Middle frontal gyrus (tissue), 1 donor: ENCODE measurements at regions not wholly inside any gene's neighbourhood (a gene's known extent, or its start where the extent isn't known, plus 50 kb on each side); places are given as distances from the start of the nearest gene placed in this dataset.
"Not testable (repeated sequence)": the region's sequence is repeated elsewhere in the genome, so short reads cannot be mapped to it uniquely, and the experiment has no call there.

Experiments
- DNase-seq: peaks from one replicate; pipeline ENCODE4 v3.0.0-alpha.2; 2015; ENCODE audit warnings: low spot score; ENCODE audit errors: extremely low spot score

DNA sequence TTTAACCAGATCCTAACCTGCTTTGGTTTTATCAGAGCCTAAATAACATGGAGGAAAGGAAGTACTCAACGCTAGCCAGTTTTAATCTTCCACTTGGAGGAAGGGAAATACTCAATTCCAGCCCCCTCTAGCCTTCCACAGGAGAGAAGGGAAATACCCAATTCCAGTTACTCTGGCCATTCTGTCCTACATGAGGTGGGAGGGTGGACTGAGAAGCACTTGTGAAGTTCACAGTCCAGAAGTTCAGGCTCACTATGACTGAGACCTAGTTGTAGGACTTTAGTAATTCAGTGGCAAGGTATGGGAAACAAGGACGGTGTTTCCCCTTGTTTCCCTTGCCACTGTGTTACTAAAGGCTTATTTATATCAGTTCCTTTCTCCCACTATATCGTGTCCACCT lies 672.0 kb downstream of the RFPL4B start:
- no peak for DNase-seq

DNA sequence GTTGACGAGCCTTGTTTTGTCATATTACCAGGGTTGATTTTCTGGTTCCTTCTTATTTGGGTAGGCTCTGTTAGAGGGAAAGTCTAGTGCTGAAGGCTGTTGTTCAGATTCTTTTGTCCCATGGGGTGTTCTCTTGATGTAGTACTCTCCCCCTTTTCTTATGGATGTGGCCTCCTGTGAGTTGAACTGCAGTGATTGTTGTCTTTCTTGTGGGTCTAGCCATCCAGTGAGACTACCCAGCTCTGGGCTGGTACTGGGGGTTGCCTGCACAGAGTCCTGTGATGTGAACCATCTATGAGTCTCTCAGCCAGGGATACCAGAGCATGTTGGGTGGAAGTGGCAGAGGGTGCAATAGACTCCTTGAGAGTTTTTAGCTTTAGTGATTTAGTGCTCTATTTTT lies 680.6 kb downstream of the RFPL4B start:
- no peak for DNase-seq

DNA sequence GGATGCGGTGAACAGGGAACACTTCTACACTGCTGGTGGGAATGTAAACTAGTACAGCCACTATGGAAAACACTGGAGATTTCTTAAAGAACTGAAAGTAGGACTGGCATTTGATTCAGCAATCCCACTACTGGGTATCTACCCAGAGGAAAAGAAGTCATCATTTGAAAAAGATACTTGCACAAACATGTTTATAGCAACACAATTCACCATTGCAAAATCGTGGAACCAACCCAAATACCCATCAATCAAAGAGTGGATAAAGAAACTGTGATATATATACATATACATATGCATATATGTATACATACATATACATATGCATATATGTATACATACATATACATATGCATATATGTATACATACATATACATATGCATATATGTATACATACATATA lies 682.0 kb downstream of the RFPL4B start:
- DNase-seq = not testable (repeated sequence)

DNA sequence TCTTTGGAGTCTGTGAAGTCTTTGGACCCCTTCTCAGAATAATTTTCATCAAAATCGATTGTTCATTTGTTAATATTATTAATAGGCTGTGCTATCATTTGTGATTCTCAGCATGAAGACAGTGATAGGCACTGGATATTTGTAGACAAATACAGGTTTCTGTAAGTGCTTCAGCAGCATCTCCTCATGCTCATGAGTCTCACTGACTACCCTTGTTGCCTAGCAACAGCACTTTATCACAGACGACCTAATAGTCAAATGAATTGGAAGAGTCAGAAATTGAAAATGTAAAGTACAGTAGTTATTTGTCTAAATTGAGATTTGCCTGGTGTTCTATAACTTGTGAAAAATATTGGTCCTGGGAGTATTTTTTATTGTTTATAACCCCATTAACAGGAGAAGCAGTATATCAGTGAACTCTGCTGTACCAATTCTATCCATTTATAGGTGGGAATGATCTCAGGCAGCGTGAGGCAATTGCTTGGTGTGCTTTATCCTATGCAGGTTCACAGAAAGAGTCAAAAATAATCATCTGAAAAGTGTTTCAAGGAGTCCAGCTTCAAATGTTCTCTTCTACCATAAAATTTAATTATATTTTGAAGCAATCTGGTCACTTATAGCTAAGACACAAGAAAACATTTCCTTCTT lies 684.6 kb downstream of the RFPL4B start:
- DNase-seq = no peak

DNA sequence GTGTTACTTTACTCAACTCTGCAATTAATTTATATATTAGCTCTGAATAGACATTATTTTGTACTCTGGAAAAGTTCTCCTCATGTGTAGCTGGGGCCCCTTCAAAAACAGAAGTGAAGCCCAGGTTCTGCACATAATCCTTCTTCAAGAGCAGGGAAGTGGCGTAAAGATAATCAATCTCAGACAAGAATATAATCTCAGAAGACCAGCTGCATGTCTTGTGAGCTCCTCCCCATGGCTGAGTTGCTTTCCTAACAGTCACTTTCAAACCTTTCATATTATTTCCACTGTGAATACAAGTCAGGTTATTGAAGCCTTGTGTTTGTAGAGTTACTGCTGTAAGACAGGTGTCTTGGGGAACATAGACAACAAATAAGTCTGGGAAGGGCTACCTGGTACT lies 691.9 kb downstream of the RFPL4B start:
- no peak for DNase-seq

DNA sequence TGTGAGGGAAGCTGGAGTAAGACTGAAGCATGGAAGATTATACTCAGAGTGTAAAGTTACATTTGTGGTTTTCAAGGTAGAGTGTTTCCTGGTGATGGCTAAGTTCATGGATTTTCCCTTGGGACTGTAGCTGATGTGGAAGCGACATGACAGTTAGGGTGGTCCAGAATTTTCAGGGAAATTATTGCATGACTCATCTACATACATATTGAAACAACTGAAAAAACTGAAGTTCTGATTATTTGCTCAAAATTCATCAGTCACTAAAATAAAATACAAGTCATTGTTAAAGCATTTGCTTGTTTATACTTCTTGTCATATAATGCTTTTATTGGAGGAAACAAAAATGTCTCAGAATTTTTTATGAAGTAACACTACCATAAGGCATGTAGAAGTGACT lies 700.0 kb downstream of the RFPL4B start:
- DNase-seq = no peak

DNA sequence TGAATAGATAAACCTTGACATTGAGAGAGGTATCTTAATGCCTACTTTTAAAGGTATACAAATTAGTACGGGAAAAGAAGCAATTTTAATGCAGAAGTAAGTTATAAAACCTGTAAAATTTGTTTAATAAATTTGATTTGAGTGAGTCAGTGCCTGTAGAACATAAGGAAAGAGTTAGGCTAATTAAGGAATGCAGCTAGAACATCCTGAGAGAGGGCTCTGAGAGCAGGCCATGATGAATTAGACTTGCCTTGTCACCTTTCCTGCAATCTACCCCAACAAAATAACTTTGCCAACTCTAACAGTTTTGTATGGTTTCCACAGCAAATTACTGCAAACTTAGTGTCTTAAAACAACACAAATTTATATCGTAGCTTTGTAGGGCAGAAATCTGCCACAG lies 700.8 kb downstream of the RFPL4B start:
- no peak for DNase-seq

DNA sequence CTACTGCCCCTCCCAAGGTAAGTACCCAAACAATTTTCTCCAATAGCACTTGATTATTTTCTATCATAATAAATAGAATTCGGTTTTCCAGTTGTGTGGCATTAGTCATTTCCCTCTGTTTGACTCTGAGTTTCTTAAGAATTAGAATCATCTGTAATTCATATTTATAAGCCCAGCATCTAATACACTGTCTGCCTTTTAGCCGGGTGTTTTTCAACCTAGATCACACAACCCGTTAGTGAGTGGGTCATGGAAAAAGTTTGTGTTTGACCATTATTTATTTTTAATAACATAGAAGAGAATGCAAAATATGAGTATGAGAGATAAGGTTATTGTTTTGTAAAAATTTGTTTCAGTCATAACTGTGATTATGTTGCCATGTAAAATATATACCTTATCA lies 701.6 kb downstream of the RFPL4B start:
- no peak for DNase-seq

DNA sequence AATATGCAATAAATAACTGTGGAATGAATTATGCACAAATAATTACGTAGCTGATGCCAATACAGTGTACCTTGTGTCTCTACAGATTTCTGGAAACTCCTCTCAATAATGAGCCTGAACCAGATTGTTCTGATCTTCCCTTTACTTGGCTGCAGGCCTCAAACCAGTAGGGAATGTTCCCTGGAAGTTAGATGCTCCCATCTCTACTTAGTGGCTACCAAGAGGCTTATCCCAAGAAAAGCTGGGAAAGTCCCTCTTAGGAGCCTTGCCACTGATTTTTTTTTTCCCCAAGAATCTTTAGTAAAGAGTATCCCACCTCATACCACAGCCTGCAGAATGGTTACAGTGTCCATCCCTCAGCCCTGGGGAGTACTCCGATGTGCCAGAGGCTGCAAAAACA lies 702.1 kb downstream of the RFPL4B start:
- no peak for DNase-seq

DNA sequence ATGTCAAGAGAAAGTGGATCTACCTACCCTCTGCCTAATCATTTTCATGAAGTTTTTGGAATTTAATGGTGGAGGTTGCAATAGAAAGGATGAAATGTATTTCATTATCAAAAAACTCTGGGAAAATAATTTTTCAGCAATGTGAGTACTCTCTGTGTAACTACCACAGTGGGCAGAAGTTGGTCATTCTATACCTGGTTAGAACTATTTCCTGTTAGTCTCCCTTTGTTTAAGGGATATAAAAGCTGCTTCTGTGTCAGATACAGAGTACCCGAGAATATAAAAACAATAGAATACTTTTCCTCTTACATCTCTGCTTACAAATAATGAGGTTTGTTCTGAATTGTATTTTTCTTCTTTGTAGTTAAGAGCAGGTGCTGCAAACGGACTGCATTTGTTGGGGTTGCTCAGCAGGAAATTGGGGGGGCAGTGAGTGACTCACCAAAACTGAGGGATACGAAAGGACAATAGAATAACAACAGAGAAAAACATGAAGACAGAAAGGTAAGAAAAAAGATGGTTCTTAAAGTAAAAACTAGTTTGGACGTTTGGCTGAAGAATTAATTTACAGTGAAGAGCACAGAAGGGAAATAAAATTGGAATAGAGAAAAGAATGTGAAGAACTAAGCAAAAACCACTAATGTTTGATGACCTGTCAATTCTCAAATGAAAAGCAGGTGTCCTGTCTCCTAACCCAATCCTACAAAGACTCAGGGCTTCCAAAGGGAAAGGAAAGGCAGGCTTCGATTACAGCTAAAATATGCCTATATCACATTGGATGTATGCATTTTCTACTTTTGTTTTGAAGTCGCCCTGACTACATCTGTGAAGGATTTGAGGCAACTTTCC lies 703.1 kb downstream of the RFPL4B start:
- no peak for DNase-seq

DNA sequence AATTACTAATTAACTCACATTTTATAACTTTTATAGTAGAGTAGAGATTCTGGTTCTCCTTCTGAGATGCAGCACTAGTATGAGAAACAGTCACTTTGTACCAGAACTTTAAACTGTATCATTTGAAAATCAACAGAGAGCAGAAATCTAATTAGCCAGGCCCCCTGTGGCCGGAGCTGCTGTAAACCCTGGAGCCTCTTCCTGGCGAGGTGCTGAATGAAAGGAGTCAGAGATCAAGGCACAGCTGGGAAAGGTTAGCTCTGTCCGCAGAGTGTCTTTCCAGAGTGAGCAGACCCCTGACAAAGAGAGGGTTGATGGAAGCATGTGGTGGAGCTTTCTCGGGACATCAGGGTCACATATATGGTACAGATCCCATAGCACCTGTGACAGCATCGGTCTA lies 703.8 kb downstream of the RFPL4B start:
- DNase-seq = no peak

DNA sequence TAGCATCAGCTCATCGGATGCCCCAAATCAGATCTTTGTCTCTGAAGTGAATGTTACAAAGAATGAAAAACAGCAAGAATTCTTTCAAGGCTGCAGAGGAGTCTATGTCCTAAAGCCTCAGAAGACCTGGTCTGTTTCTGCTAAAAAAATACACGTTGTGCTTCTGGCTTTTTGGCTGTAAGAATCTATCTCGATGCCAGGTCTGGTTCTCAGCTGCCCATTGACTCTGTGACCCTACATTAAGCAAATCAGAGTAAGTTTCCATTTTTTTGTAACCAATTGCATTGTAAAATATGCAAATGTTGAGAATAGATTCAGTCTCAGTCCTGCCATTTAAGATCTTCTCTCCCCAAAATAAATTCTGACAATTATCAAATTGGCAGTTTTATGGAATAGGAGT lies 705.4 kb downstream of the RFPL4B start:
- DNase-seq = no peak

DNA sequence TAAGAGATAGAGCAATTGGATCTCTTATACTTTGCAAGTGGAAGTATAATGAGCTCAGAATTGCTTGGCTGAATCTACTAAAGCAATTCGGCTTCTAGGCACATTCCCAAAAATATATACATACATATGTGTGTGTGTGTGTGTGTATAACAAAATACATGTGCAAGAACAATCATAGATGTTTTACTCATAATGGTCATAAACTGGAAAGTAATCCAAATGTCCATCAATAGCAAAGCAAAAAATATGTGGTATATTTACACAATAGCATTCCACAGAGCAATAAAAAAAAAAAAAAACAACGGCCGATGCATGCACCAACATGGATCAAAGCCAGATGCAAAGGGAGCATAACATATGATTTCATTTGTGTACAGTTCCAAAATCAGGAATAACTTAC lies 707.9 kb downstream of the RFPL4B start:
- DNase-seq = no peak

DNA sequence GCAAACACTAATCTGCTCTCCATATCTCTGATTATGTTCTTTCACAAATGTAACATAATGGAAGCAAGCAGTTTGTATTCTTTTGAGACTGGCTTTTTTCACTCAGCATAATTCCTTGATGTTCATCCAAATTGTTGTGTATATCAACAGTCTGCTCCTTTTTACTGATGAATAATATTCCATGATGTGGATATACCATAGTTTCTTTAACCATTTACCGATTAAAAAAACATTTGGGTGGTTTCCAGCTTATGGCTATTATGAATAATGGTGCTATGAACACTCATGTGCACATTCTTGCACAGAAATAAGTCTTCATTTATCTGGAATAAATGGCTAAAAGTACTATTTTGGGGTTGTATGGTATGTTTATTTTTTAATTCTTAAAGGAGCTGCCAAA lies 708.9 kb downstream of the RFPL4B start:
- DNase-seq = no peak

DNA sequence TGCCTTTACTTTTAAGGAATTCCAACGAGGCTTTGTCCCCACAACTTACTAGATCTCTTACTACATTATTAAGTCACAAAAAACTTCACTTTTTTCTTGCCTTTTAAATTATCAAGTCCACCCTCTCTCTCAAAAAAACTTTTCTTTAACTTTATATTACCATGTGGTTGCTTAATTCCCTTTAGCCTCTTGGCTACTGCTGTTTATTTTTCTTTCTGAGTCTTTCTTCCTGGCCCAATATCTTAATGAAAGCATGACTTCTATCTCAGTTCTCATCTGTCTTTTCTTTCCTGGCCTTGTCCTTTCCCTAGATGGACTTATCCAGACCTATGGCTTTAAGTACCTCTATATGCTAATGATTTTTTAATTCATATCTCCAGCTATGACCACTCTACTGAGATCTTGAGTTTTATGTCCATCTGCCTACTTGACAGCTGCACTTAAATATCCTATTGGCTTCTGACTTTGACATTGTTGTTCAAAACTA lies 710.5 kb downstream of the RFPL4B start:
- no peak for DNase-seq

DNA sequence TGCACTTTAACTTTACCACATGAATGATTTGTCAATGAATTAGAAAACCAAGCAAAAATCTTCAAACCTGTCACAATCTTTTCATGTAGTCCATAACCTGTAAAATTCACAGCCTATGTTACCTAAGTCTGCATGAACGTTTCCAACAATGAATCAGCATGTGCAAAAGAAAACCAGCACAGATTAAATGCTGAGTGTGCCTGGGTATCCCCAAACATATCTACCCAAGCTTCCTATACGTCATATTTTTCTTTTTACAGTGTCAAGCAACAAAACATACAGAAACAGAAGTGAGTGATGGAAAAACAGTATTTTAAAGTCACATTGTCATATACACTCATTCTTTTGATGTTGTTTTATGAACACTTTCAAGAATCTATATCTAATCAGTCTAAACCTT lies 713.5 kb downstream of the RFPL4B start:
- no peak for DNase-seq

DNA sequence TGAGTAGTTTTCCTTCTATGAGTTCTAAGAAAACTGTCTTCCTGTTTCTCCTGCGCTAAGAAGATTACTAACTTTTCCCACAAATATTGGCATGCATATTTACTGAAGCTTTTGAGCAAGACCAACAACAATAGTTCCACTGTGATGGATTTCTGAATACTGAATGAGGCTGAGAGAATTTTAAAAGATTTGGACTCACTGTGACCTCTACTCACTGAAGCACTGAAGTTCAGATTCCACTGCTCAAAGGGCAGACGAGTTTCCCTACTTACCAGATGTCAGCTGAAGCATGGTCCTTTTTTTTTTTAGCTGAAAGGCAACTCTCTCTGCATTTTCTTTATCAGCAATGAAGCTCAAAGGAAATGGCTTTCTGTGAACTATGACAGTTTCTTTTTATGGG lies 718.5 kb downstream of the RFPL4B start:
- DNase-seq = no peak

DNA sequence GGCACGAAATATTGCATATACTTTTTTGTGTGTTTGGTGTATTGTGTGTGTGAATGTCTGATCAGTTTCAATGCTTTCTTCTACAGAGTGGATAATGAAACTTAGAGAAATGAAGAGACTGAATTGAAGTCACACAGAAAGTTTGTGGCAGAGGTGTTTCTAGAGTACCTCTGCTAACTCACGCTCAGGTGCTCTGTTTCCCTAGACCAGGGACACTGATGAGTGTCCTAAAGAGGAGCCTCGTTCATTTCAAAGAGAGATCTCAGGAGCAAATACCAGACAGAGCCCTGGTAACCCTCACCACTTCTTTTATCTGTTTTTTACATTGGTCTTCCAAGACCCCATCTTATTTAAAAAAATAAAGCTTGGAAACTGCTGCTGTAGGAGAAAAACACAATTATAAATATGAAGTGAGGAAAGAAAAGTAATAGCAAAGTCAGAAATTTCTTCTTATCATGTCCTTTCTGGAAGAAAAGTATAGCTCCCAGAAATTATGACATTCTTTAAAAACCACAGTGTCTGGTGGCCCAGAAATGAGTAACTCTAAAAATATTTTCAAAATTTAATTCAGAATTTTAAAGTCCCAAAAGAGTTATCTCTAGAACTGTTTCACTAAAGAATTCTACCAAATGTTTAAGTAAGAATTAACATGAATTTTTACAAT lies 720.6 kb downstream of the RFPL4B start:
- no peak for DNase-seq

DNA sequence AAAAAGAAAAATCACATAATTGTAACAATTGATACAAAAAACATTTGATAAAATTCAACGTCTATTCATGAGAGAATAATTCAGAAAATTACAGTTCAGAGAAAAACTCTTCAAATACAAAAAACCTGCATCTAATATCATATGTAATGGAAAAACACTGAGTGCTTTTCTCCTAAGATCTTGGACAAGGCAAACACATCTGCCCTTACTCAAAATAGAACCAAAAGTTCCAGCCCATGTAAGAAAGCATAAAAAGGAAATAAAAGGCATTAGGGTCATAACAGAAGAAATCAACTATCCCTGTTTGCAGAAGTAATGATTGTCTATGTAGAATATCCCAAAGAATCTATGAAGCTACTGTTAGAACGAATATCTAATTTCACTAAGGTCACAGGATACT lies 721.4 kb downstream of the RFPL4B start:
- DNase-seq = no peak

DNA sequence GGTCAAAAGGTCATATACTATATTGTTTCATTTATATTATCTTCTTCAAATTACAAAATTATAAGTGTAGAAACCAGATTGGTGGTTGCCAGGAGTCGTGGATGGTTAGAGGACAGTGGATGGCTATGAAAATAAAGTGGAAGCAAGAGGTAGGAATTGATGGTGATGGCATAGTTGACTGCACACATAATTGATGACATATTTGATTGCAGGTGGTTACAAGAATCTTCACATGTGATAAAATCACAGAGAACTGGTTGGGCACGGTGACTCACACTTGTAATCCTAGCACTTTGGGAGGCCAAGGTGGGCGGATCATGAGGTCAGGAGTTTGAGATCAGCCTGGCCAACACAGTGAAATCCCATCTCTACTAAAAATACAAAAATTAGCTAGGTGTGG lies 723.6 kb downstream of the RFPL4B start:
- not testable (repeated sequence) for DNase-seq

DNA sequence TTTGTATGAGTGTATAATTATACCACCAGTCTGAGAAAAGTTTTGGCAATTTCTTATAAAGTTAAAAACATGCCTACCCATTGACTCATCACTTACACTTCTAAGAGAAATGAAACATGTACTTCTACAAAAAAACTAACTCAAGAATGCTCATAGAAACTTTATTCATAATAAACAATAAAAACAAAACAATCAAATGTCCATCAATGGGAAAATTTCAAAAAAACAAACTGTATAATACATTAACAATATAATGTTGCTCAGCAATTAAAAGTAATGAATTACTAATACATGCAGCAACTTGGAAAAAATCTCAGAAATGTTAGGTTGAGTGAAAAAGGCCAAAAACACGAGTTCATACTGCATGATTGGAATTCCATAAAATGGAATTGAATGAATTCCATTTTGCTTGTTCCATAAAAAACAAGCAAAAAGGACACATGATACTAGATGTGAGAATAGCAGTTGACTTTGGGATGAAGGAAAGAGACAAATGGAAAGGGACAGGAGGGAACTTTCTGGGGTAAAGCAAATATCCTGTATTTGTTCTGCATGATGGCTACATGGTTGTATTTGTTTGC lies 726.6 kb downstream of the RFPL4B start:
- DNase-seq = no peak

DNA sequence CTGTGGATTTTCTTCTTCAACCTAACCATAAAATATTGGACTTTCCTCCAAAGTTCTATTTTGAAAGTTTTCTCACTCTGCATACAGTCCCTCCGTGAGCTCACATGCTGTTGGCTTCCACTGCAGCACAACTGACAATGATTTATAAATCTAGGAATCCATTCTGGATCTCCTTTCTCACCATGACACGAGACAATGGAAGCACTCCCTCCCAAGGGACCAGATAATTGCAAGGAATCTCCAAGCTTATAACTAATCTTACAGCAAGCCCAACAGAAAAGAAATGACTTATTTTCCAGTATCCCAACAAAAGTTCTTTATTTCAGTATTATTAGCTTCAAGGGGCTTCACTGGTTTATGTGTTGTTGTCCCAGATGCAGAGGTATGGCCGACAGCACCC lies 729.0 kb downstream of the RFPL4B start:
- DNase-seq = no peak
